ENCODE measurements at regions not wholly inside any gene's neighbourhood (a gene's known extent, or its start where the extent isn't known, plus 50 kb on each side); places are given as distances from the start of the nearest gene placed in this dataset.

DNA sequence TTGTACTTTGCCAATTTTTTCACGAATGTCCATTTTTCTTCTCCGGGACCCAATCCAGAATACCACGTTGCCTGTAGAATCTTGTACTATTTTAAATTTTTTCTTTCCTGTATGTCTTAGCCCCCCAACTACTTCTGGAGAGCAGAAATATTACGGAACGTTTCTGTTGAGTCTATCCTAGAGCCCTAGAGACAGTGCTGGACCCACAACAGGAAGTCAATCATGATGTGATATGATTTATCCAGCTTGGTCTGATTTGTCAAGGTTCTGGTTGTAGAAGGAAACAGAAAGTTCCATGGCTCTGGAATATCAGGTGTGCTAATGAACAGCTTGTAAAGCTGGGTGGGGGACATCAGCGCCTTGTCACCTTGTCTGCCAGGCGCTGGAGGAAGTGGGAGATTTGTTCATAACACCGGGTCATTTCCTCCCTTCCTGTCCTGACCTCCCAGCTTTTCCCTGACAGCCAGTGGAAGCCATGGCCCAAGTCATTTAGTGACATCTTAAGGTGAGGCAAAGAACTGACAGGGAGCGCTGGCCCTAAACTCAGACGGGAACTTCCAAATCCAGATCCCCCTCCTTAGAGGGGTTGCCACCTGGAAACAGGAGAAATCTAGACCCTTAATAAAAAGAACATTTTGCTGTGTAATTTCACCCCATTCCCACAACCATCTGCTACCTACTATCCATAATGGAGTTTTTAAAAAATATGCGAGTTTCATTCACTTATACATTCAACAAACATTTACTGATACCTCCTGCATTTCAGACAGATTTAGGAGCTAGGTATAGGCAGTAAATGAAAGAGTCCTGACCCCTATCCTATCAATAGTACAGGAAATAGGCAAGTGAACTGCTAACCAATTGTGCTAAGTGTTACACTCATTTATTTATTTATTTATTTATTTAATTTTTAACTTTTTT, 130.5 kb downstream of the ZFP64 start:
- TF ChIP-seq, protein P1, sequence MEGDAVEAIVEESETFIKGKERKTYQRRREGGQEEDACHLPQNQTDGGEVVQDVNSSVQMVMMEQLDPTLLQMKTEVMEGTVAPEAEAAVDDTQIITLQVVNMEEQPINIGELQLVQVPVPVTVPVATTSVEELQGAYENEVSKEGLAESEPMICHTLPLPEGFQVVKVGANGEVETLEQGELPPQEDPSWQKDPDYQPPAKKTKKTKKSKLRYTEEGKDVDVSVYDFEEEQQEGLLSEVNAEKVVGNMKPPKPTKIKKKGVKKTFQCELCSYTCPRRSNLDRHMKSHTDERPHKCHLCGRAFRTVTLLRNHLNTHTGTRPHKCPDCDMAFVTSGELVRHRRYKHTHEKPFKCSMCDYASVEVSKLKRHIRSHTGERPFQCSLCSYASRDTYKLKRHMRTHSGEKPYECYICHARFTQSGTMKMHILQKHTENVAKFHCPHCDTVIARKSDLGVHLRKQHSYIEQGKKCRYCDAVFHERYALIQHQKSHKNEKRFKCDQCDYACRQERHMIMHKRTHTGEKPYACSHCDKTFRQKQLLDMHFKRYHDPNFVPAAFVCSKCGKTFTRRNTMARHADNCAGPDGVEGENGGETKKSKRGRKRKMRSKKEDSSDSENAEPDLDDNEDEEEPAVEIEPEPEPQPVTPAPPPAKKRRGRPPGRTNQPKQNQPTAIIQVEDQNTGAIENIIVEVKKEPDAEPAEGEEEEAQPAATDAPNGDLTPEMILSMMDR (IDR thresholded peaks at IDR 0.05) = peak; percentile 29
- no peak for TF ChIP-seq ZFX (IDR thresholded peaks at IDR 0.05; ENCODE audit: borderline replicate concordance)

Data from 22Rv1 (cell line).